WTC11 (cell line): ENCODE measurements at regions not wholly inside any gene's neighbourhood (a gene's known extent, or its start where the extent isn't known, plus 50 kb on each side); places are given as distances from the start of the nearest gene placed in this dataset.

Experiments used
- ATAC-seq: fragments of 200-7000 bp; cut with Tn5 transposase; 2 replicates; pipeline ENCODE4 v1.10.0; 2021; ENCODE audit warnings: mild to moderate bottlenecking, moderate library complexity
- CTCF ChIA-PET: fragments of 300-600 bp; sonication (Branson Sonifier 250); formaldehyde crosslinking; loops from one replicate; lab custom pipeline; 2021; ENCODE audit warnings: antibody characterized with exemption; lab: Charles Lee
- POLR2A ChIA-PET: fragments of 350-600 bp; sonication (Branson Sonifier 250); formaldehyde crosslinking; loops from one replicate; lab custom pipeline; 2021; ENCODE audit warnings: antibody characterized with exemption; lab: Charles Lee
- DNase-seq: peaks from one replicate; pipeline ENCODE4 v3.0.0; 2021; ENCODE audit warnings: low spot score
- H3K27ac Mint-ChIP-seq: 2 replicates; pipeline ENCODE4 v1.8.0; 2021; ENCODE audit warnings: mixed read lengths
- H3K27me3 Mint-ChIP-seq: 2 replicates; pipeline ENCODE4 v1.8.0; 2021; ENCODE audit warnings: low read depth, mild to moderate bottlenecking, moderate library complexity, mixed read lengths
- H3K36me3 Mint-ChIP-seq: 2 replicates; pipeline ENCODE4 v1.8.0; 2021; ENCODE audit warnings: mixed read lengths
- H3K4me1 Mint-ChIP-seq: 2 replicates; pipeline ENCODE4 v1.8.0; 2022; ENCODE audit warnings: mixed read lengths
- H3K4me3 Mint-ChIP-seq: 2 replicates; pipeline ENCODE4 v1.8.0; 2021; ENCODE audit warnings: mild to moderate bottlenecking, moderate library complexity, mixed read lengths
- H3K9me3 Mint-ChIP-seq: 2 replicates; pipeline ENCODE4 v1.8.0; 2021; ENCODE audit warnings: mixed read lengths
- CBFB ChIP-seq: sonication (generic); formaldehyde crosslinking; IDR thresholded peaks from 2 replicates; pipeline ENCODE4 v1.8.1; 2022; ENCODE audit warnings: mild to moderate bottlenecking, low read depth, missing genetic modification reagents
- ERG ChIP-seq: fragments of 250-450 bp; sonication (Bioruptor Pico); IDR thresholded peaks from 2 replicates; pipeline ENCODE4 v1.8.0; 2021; ENCODE audit warnings: mild to moderate bottlenecking
- ESRRA ChIP-seq: sonication (generic); formaldehyde crosslinking; IDR thresholded peaks from 2 replicates; pipeline ENCODE4 v1.8.1; 2022; ENCODE audit warnings: mild to moderate bottlenecking, missing genetic modification reagents, borderline replicate concordance
- FOXJ3 ChIP-seq: sonication (generic); formaldehyde crosslinking; IDR thresholded peaks from 2 replicates; pipeline ENCODE4 v1.9.0; 2021; ENCODE audit warnings: missing genetic modification reagents, mild to moderate bottlenecking, borderline replicate concordance
- FOXP4 ChIP-seq: sonication (generic); formaldehyde crosslinking; IDR thresholded peaks from 2 replicates; pipeline ENCODE4 v1.8.0; 2022; ENCODE audit warnings: mild to moderate bottlenecking, missing genetic modification reagents
- GABPB1 ChIP-seq: sonication (generic); formaldehyde crosslinking; IDR thresholded peaks from 2 replicates; pipeline ENCODE4 v1.8.1; 2023; ENCODE audit warnings: mild to moderate bottlenecking, missing genetic modification reagents
- GTF2I ChIP-seq: fragments of 250-450 bp; sonication (Bioruptor Pico); conservative IDR thresholded peaks from 2 replicates; pipeline ENCODE4 v1.4.0; 2021; ENCODE audit warnings: mild to moderate bottlenecking
- IRF1 ChIP-seq: sonication (generic); formaldehyde crosslinking; IDR thresholded peaks from 2 replicates; pipeline ENCODE4 v1.8.0; 2023; ENCODE audit warnings: missing genetic modification reagents
- IRF2 ChIP-seq: sonication (generic); formaldehyde crosslinking; IDR thresholded peaks from 2 replicates; pipeline ENCODE4 v1.8.0; 2022; ENCODE audit warnings: low read depth, missing genetic modification reagents, borderline replicate concordance
- MXD4 ChIP-seq: fragments of 250-450 bp; sonication (Bioruptor Pico); IDR thresholded peaks from 2 replicates; pipeline ENCODE4 v1.8.0; 2021; ENCODE audit warnings: mild to moderate bottlenecking, moderate library complexity, borderline replicate concordance
- MYBL2 ChIP-seq: sonication (generic); formaldehyde crosslinking; IDR thresholded peaks from 2 replicates; pipeline ENCODE4 v1.8.1; 2023; ENCODE audit warnings: mild to moderate bottlenecking, moderate library complexity, missing genetic modification reagents
- ZNF121 ChIP-seq: sonication (generic); formaldehyde crosslinking; IDR thresholded peaks from 2 replicates; pipeline ENCODE4 v1.8.0; 2023; ENCODE audit warnings: missing genetic modification reagents
- ZNF396 ChIP-seq: fragments of 250-450 bp; sonication (Bioruptor Pico); IDR thresholded peaks from 2 replicates; pipeline ENCODE4 v1.8.0; 2021; ENCODE audit warnings: mild to moderate bottlenecking, moderate library complexity, borderline replicate concordance
- ZNF671 ChIP-seq: fragments of 250-450 bp; sonication (Bioruptor Pico); IDR thresholded peaks from 2 replicates; pipeline ENCODE4 v1.8.0; 2021; ENCODE audit warnings: mild to moderate bottlenecking
- TF ChIP-seq, protein P1 (sequence below): sonication (generic); formaldehyde crosslinking; IDR thresholded peaks from 2 replicates; pipeline ENCODE4 v1.8.1; 2023; ENCODE audit warnings: mild to moderate bottlenecking, missing genetic modification reagents
- TF ChIP-seq, protein P2 (sequence below): fragments of 250-450 bp; sonication (Bioruptor Pico); IDR thresholded peaks from 2 replicates; pipeline ENCODE4 v1.9.0; 2021; ENCODE audit warnings: mild to moderate bottlenecking
- TF ChIP-seq, protein P3 (sequence below): sonication (generic); formaldehyde crosslinking; IDR thresholded peaks from 2 replicates; pipeline ENCODE4 v1.8.1; 2022; ENCODE audit warnings: missing genetic modification reagents, borderline replicate concordance
- TF ChIP-seq, protein P4 (sequence below): fragments of 250-450 bp; sonication (Bioruptor Pico); IDR thresholded peaks from 2 replicates; pipeline ENCODE4 v2.1.2; 2022; ENCODE audit warnings: mild to moderate bottlenecking, moderate library complexity
- TF ChIP-seq, protein P5 (sequence below): sonication (generic); formaldehyde crosslinking; conservative IDR thresholded peaks from 2 replicates; pipeline ENCODE4 v1.8.1; 2022; ENCODE audit warnings: mild to moderate bottlenecking, missing genetic modification reagents

DNA sequence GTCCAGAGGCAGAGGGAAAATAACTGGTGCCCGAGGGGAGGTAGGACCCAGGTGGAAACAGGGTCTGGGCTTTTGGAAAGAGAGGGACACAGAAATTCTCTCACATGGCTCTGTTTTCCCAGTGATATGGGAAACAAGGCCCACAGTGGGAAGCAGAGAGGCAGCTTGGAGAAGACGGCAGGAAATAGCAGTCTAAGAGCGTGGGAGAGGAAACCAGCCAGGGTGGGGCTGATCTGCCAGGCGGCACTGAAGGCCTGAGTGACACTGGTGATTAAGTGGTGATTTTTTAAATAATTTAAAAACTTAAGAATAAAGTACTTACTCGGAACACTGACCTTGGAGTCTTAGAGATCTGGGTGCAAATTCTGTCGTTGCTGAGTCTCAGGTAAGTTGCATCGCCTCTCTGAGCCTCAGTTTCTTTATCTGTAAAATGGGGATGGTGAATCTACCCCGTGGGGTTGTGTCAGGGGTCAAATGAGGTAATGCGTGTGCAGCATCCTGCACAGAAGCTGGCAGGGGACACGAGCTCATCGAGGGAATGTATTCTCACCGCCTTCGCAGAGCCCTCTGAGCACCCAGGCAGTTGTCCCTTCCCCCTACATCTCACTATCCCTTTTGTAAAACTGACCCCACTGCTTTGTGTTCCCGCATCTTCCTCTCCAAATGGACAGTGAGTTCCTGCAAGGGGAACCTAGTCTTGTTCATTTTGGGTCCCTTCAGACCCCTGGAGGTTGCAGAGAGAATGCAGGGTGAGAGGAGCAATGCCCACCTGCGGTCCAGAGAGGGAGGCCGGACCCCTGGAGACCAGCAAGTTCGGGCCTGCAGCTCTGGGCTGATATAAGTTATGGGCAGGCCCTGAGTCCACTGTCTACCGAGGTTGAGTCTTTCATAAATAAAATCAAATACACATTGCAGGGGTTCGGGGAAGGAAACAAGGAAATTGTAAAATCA lies 228.6 kb upstream of the PMEPA1 start:
- DNase-seq (no peak), ATAC-seq (peak; percentile 62)
- H3K4me3 Mint-ChIP-seq, result no peak overlapping the region
- CTCF ChIA-PET, result interaction anchor here (0.6 to 1.0 kb wide), 2 partner anchors 8 to 316 kb away, joined by 3 to 4 read pairs; no protein-coding TSS in a partner anchor
- H3K27me3 Mint-ChIP-seq, result no peaks in the 10 kb centered on the region
- peaks cover 12% of the 10 kb centered on the region for H3K9me3 Mint-ChIP-seq
- no peak overlapping the region for H3K27ac Mint-ChIP-seq
- TF ChIP-seq ZNF396 (CRISPR knock-in tag) (no peak), GTF2I (CRISPR knock-in tag) (0 out of 2 replicates have a peak, but pooled peaks have one; percentile 23)
- POLR2A ChIA-PET, result no interaction called here
- peaks cover 30% of the 10 kb centered on the region for H3K4me1 Mint-ChIP-seq
- H3K36me3 Mint-ChIP-seq, result peaks cover 3% of the 10 kb centered on the region; the same call in 1 of the 2 replicates

DNA sequence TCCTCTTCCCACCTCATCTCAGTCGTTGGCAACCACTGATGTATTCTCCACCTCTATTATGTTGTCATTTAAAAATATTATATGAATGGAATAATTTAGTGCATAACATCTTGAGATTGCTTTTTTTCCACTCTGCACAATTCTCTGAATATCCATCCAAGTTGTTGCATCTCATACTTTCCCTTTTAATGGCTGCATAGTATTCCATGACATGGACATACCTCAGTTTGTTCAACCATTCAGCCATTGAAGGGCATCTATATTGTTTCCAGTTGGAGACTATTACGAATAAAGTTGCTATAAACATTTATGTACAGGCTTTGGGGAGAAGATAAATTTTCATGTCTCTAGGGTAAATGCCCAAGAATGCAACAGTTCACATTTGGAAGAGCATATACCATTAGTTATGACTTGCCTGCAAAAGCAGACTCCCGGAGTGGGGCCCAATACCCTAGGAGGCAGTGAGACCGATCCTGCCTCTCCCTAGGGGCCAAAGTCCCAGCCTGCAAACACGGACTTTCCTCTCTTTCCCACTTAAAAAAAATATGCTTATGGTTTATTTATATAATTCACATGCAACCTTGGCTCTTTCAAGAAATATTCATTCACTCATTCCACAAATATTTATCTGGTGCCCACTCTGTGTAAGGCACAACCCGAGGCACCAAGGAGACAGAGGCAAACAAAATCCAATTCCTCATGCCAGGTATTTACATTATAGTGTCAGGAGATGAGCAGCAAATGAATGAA lies 227.0 kb upstream of the PMEPA1 start:
- TF ChIP-seq IRF2 (no peak), FOXJ3 (no peak), MXD4 (CRISPR knock-in tag) (no peak), FOXP4 (no peak), MYBL2 (CRISPR knock-in tag) (no peak), GTF2I (CRISPR knock-in tag) (0 out of 2 replicates have a peak, but pooled peaks have one; percentile 27)
- TF ChIP-seq, protein P1, sequence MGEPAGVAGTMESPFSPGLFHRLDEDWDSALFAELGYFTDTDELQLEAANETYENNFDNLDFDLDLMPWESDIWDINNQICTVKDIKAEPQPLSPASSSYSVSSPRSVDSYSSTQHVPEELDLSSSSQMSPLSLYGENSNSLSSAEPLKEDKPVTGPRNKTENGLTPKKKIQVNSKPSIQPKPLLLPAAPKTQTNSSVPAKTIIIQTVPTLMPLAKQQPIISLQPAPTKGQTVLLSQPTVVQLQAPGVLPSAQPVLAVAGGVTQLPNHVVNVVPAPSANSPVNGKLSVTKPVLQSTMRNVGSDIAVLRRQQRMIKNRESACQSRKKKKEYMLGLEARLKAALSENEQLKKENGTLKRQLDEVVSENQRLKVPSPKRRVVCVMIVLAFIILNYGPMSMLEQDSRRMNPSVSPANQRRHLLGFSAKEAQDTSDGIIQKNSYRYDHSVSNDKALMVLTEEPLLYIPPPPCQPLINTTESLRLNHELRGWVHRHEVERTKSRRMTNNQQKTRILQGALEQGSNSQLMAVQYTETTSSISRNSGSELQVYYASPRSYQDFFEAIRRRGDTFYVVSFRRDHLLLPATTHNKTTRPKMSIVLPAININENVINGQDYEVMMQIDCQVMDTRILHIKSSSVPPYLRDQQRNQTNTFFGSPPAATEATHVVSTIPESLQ (CRISPR knock-in tag), result no peak
- H3K4me3 Mint-ChIP-seq, result no peak overlapping the region
- no peak for DNase-seq
- H3K4me1 Mint-ChIP-seq, result peaks cover 30% of the 10 kb centered on the region
- POLR2A ChIA-PET, result no interaction called here
- CTCF ChIA-PET, result no interaction called here
- no peaks in the 10 kb centered on the region for H3K27me3 Mint-ChIP-seq
- no peak overlapping the region for H3K27ac Mint-ChIP-seq
- no peak for ATAC-seq
- H3K9me3 Mint-ChIP-seq, result peaks cover 12% of the 10 kb centered on the region
- H3K36me3 Mint-ChIP-seq, result peaks cover 3% of the 10 kb centered on the region; the same call in 1 of the 2 replicates

- Mint-ChIP-seq H3K9me3 (peaks cover 12% of the 10 kb centered on the region), H3K27me3 (no peaks in the 10 kb centered on the region)
- no peak for TF ChIP-seq ERG (CRISPR knock-in tag)
- no peak for TF ChIP-seq IRF1 (CRISPR knock-in tag)
- TF ChIP-seq GABPB1, result no peak
- no peak for TF ChIP-seq ESRRA (CRISPR knock-in tag)
- no peak for TF ChIP-seq FOXJ3
- TF ChIP-seq, protein P2, sequence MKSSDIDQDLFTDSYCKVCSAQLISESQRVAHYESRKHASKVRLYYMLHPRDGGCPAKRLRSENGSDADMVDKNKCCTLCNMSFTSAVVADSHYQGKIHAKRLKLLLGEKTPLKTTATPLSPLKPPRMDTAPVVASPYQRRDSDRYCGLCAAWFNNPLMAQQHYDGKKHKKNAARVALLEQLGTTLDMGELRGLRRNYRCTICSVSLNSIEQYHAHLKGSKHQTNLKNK (CRISPR knock-in tag), result no peak
- TF ChIP-seq, protein P3, sequence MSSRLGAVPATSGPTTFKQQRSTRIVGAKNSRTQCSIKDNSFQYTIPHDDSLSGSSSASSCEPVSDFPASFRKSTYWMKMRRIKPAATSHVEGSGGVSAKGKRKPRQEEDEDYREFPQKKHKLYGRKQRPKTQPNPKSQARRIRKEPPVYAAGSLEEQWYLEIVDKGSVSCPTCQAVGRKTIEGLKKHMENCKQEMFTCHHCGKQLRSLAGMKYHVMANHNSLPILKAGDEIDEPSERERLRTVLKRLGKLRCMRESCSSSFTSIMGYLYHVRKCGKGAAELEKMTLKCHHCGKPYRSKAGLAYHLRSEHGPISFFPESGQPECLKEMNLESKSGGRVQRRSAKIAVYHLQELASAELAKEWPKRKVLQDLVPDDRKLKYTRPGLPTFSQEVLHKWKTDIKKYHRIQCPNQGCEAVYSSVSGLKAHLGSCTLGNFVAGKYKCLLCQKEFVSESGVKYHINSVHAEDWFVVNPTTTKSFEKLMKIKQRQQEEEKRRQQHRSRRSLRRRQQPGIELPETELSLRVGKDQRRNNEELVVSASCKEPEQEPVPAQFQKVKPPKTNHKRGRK (CRISPR knock-in tag), result no peak
- no peak for TF ChIP-seq ZNF121 (CRISPR knock-in tag)
- no peak for TF ChIP-seq ZNF671 (CRISPR knock-in tag)
- TF ChIP-seq CBFB, result no peak
- TF ChIP-seq, protein P4, sequence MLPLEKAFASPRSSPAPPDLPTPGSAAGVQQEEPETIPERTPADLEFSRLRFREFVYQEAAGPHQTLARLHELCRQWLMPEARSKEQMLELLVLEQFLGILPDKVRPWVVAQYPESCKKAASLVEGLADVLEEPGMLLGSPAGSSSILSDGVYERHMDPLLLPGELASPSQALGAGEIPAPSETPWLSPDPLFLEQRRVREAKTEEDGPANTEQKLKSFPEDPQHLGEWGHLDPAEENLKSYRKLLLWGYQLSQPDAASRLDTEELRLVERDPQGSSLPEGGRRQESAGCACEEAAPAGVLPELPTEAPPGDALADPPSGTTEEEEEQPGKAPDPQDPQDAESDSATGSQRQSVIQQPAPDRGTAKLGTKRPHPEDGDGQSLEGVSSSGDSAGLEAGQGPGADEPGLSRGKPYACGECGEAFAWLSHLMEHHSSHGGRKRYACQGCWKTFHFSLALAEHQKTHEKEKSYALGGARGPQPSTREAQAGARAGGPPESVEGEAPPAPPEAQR (CRISPR knock-in tag), result no peak
- TF ChIP-seq, protein P5, sequence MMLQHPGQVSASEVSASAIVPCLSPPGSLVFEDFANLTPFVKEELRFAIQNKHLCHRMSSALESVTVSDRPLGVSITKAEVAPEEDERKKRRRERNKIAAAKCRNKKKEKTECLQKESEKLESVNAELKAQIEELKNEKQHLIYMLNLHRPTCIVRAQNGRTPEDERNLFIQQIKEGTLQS (CRISPR knock-in tag), result no peak
Observed at GRCh38 chr20:57934913-57935312, 225.1 kb upstream of the PMEPA1 start.

More at GRCh38 chr20:57934913-57935312, 225.1 kb upstream of the PMEPA1 start:
- no peak overlapping the region for H3K4me3 Mint-ChIP-seq
- CTCF ChIA-PET, result interaction anchor here (0.7 kb wide), 1 partner anchor 211 kb away, joined by 3 read pairs; no protein-coding TSS in a partner anchor
- DNase-seq, result no peak
- no peak overlapping the region for H3K27ac Mint-ChIP-seq
- H3K36me3 Mint-ChIP-seq, result peaks cover 3% of the 10 kb centered on the region; the same call in 1 of the 2 replicates
- POLR2A ChIA-PET, result no interaction called here
- no peak for ATAC-seq
- peaks cover 30% of the 10 kb centered on the region for H3K4me1 Mint-ChIP-seq
